Activated CD4-positive, alpha-beta T cell treated with anti-CD3 and anti-CD28 coated beads for 4 hours (primary cell): ENCODE measurements at regions not wholly inside any gene's neighbourhood (a gene's known extent, or its start where the extent isn't known, plus 50 kb on each side); places are given as distances from the start of the nearest gene placed in this dataset.
"Not testable (repeated sequence)": the region's sequence is repeated elsewhere in the genome, so short reads cannot be mapped to it uniquely, and the experiment has no call there.

Experiments used
- DNase-seq, 2 donors: peaks; one replicate each; pipeline ENCODE4 v3.0.0-alpha.2; 2020

DNA sequence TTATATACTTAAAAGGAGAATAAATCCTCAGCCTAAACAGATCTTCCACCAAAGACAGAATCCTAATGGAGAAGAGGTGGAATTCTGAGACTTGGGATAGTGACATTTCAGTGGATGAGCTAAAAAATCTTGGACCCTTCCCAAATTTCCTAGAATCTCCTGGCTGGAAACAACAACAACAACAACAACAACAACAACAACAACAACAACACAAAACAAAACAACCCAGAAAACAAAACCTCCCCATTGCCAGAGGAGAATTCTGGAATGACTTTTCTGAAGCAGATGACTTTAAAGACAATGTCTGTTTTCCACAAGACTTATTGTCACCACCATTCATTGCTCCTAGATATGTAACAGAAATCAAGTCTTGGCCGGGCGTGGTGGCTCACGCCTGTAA lies 322.1 kb downstream of the ARL4A start:
- no peak for DNase-seq

DNA sequence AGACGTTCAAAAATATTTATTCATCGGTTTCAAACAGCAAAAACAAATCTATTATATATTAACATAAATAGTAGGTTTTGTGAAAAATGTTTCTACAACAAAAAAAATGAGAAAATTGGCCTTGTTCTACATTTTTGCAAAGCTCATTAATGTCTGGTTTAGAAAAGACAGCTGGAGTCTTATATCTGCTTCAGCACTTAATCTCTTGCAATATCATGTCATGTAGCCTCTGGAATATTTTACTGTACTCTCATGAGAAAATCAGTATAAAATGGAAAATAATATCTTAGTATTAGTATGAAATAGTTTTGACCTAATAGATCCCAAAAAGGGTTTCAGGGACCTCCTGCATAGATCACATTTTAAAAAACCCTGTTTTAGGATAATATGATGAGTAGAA lies 326.6 kb downstream of the ARL4A start:
- no peak for DNase-seq

DNA sequence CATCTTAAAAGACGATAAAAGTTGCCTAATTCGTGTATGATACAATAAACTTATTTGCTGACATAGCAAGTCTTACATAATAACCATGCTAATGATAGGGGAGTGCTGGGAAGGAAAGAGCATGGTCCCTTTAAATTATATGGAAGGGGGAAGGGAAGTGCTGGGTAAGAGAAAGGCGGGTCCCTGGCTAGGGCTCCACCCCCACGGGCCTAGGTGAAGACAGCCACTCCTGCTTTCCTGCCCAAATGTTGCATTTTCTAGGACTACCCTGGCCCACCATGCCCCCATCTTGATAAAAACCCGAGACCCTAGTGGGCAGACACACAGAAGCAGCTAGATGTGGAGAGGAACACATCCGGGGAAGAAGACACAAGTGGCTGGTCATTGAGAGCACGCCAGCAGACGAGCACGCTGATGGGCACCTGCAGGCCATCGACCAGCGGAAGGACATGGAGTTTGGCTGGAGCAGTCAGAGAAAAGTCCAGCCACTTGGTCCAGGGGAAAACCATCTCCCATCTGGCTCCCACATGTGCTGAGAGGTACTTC lies 328.7 kb downstream of the ARL4A start:
- no peak for DNase-seq

DNA sequence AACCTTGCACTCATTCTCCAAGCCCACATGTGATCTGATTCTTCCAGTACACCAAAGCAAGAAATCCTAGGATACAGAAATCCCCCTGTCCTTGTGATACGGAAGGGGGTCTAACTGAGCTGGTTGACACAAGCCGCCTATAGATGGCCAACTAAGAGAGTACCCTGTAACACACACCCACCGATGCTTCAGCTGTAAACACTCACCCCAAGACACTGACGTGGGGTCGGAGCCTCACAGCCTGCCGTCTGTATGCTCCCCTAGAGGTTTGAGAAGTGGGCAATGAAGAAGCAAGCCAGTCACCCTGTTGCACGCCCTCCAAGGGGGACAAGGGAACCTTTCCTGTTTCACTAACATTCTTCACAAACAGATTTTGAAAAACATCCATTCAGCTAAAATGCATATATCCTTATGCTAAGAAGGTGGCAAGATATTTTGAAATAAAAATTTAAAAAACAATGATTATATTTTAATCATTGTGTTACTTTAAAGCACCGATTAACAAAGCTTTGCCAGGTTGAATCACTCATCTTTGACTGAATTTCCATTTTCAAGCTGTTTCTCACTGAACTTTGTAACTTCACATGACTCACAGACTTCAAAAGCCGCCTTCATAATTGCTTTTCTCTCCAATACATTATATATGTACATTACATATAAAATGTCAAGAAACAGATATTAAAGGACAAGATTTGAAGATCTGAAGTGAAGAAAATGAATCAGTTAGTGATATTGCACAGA lies 329.3 kb downstream of the ARL4A start:
- DNase-seq = no peak

DNA sequence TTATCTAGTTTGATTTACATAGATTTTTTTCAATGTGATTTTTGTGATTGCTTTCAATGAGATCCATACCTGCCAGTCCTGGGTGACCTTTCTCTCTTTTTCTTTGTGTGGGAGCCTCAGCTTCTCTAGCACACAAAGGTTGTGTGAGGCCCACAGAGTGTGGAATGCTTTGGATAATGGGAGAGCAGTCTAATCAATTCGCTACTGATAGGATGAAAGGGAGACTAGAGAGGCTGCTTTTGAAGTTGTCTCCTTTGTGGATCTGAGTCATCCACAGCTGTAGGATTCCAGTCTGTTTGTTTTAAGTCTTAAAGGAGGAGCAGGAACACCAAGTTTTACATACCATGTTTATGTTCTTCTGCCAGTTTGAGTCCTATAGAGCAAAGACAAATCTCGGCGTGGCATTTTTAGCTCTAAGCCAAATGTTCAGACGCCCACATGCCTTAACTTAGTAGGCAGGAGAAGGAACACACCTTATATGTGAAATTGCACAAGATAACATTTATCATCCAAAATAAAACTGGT lies 330.0 kb downstream of the ARL4A start:
- DNase-seq = no peak

DNA sequence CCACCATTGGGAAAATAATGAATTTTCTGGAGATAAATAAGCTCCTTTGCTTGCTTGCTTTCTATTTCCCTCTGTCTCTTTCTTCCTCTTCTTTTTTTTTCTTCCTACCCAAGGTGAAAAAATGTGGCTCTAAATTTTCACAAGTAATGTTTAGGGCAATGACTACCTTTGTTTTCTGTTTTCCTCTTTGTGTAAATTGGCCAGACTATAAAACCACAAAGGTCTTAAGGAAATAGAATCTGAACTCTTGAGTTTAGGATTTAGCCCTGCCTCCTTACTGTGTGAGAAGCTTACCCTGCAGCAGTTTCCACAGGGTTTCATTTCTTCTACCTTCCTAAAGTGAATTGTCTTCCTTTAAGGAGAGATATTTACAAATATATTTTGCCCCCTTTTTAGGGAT lies 330.4 kb downstream of the ARL4A start:
- DNase-seq = no peak

DNA sequence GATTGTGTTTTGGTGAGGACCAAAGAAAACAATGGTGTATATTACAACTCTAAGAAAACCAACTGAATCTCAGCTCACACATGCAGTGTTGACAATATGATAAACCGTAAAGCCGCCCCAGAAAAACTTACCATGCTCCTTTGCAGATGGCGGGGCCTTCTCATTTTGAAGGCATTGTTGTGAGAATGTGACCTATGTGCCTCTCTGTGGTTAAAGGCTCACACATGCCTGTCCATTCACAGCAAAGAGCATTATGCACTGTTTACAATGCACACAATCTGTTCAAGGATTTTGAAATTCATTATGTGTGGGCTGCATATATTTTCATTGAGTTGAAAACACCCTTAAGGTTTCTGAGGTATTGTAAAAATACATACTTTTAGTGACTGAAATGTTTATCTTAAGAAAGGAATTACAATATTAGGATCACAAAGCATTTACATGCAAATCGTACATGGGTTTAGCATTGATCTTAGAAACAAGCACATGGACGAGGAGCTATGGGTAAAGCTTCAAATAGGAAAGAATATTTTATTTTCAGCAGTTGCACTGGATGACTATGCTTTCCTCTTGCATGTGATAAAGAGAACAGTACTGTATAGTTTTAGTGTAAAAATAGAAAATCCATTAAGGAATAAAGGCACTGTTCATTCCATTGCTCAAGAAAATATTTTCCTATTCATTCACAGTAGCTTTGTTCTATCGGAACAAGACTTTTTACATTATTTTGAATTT lies 334.3 kb downstream of the ARL4A start:
- no peak for DNase-seq

DNA sequence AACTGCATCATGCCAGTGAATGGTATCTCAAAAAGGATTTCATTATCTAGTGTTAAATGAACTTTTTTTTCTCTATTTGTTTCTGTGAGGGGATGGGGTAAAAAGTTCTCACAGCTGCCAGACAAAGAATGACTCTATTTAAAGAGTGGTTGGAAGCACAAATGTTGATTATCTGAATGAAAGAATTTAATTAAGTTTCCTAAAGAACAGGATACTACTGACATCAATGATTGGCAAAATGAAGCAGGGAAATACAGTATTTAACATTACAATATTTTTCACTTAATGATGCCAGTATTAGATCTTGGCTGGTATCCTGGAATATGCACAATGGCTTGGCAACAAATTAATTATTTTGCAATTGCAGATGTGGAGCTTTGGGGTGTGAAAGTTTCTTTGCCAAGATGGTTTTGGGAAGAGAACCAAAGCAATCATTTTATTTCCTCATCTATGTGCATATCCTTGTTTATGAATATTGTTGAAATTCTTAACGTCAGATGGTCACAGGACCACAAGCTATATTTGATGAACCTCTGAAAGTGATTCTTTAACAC lies 336.8 kb downstream of the ARL4A start:
- DNase-seq = no peak

DNA sequence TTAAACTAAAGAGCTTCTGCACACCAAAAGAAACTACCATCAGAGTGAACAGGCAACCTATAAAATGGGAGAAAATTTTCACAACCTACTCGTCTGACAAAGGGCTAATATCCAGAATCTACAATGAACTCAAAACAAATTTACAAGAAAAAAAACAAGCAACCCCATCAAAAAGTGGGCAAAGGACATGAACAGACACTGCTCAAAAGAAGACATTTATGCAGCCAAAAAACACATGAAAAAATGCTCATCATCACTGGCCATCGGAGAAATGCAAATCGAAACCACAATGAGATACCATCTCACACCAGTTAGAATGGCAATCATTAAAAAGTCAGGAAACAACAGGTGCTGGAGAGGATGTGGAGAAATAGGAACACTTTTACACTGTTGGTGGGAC lies 337.6 kb downstream of the ARL4A start:
- DNase-seq = not testable (repeated sequence)

DNA sequence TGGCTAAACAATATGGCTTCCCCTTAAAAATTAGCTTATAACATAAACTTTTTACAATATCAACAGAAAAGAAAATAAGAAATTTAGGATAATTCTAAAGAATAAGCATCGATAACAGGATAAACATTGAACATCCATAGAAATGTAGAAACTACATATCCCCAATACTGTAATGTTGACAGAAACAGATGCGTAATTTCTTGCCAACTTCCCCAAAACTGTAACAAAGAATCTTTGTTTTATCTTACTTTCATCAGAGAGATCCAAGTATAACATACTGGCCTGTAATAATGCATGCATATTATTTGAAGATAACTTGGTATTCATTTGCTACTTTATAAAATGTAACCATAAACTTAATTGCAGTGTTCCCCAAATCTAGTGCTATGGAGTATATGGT lies 339.9 kb downstream of the ARL4A start:
- no peak for DNase-seq

DNA sequence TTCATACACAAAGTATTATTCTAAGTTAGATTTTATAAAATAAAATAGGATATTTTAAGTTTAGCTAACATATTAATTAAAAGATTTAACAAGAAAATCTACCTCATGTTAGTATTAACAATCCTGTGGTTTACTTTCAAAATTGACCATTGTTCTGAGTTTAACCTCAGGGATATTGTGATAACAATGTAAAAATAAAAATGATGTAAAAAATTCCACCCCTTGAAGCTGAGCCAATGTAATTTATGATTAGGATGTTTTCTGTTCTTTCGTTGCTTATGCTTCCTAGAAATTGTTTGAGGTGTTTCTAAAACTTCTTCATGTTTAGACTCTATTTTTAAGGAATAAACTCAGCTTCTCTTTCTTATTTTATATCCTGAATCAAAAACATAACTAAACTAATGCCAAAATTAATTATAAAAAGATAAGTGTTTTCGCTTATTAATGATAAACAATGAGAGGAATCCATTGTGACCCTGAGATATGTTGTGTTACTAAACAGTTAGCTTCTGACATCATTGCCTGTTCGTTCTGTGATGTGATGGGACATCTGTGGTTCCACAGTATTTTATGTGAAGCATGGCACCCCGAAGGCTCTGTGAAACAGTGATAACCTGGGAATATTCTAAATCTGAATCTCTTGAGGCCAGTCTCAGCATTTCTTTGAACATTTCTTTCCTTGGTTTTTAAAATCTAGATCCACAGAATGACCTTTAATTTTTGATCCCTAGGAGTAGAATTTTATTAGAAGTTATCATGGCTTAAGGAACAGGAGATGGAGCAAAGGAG lies 340.8 kb downstream of the ARL4A start:
- DNase-seq = no peak

DNA sequence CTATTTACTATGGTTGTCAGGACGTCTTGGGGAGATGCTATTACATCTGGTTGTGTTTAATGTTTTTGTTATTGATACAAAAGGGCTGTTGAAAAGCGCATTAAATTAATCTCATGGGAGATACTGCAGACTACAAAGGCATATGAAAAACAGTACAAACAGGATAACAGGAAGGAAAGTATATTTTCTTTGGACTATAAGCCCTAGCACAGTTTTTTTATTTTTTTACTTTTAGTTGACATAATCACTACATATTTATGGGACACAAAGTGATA lies 341.3 kb downstream of the ARL4A start:
- no peak for DNase-seq

DNA sequence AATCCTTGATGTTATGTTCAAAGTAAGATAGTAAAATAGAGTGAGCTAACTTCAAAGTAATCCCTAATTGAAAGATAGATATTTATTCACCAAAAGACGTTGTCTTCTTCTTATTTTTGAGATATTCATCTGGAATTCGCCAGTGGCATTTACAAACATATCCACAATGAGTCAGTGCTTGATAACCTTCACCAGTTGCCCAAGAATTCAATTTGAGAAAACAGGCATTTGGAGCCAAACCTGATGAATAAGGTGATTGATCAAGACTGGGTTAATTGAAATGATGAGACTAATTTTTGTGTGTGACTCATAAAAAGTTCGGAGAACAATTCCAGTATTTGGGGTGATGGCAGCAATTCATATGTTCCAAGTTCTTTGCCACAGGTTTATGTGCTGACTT lies 344.0 kb downstream of the ARL4A start:
- no peak for DNase-seq

DNA sequence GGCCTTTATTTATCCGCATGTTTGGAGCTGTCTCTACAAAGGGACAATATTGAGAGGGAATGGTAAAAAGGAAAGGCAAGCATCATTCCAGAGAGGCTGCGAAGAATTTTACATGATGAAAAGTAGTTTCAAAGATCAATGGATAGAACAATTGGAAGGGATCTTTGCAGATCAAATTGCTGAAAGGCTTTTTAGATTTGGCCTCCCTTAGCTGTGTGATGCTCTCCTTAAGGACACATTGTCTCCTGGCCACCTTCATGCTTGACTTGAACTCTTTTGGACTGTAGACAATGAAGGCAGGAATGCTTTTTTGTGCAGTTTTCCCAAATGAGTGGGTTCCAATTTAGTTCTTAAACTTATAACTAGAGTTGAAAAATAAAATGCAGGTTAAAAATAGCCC lies 344.7 kb downstream of the ARL4A start:
- DNase-seq = no peak

DNA sequence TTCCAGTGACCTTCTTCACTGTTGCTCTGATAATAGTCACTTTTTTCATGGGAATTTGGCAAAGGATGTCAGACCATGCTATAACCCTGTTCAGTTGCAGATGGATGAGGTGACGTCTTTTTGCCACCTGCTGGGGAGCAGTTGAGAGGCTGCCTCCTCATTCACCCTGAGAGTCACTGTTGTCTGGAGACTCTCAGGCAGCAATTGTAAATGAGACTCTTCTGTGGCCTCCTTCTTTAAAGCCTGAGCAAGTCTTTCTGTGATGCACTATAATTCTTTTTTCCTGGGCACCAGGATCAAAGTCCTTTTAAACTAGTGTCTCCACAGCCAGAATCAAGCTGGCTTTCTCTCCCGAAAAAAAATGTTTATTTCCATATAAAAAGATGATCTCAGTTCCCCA lies 345.1 kb downstream of the ARL4A start:
- DNase-seq = no peak

DNA sequence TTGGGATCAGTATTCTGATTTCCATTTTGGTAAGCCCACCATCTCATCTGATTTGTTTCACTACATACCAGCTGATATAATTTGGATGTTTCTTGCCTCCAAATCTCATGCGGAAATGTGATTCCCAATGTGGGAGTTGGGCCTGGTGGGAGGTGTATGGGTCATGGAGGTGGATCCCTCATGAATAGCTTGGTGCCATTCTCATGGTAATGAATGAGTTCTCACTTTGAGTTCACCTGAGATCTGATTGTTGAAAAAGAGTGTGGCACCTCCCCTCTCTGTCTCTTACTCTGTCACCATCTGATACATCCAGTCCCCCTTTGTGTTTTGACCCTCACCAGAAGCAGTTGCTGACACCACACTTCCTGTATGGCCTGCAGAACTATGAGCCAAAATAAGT lies 347.3 kb downstream of the ARL4A start:
- DNase-seq = no peak

DNA sequence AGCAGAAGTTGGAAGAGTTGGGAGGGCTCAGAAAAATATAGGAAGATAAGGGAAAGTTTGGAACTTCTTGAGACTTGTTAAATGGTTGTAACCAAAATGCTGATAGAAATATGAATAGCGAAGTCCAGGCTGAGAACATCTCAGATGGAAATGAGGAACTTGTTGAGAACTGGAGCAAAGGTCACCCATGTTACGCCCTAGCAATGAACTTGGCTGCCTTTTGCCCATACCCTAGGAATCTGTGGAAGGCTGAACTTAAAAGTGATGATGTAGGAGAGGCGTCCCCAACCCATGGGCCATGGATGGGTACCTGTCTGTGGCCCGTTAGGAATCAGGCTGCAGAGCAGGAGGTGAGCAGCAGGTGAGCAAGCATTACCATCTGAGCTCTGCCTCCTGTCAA lies 347.8 kb downstream of the ARL4A start:
- DNase-seq = no peak

DNA sequence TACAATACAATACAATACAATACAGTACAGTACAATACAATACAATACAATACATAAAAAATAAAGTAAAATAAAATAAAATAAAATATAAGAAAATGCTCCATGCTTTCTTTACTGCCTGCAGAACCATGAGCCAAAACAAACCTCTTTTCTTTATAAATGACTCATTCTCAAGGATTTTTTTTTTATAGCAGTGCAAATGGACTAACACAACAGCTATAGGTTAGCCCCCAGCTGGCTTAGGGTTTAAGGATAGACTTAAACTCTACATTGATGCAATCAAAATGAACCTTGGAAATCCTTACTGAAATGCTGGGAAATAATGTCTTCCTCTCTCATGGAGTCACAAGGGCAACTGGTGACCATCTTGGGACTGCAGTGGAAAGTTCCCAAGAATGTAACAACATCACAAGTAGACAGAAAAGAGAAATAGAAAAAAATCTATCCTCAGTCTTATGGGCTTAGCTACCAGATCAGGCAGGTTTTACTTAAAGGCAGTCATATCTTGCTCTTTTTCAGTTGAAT lies 348.9 kb downstream of the ARL4A start:
- no peak for DNase-seq

DNA sequence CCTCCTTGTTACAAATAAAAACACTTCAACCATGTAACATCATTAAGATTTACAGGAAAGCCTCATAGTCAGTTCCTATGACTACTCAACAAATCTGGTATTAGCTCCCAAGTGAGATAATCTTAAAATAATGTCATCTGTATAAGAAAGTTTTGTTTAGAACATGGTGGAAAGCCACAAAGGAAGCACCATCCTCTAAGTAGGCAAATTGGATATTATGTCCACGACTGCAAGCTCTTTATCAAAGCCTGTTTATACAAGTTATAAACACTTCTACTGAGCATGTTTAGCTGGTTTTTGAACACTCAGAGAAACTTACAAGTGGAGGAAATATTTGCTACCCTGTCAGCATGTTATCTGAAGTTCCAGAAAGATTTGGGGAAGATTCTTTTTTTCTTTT lies 349.8 kb downstream of the ARL4A start:
- no peak for DNase-seq

DNA sequence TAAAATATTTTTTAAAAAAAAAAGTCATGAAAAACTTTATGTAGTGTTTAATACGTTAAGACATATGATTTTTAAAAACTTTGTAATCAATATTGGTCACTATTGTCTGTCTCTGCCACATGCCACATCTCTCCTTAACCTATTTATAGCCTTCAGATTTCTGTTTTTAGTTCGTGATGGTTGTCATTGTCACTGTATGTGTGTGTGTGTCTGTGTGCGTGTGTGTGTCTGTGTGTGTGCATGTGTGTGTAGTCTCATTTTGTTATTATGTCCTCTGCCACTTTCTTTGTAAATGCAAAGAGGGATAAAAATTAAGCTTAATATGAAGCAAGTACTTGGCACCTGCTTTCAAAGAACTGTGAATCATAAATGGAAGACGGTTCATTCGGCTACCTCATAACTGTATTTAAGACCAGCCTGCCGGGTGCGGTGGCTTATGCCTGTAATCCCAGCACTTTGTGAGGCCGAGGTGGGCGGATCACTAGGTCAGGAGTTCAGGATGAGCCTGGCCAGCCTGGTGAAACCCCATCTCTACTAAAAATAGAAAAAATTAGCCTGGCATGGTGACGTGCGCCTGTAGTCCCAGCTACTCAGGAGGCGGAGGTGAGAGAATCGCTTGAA lies 354.0 kb downstream of the ARL4A start:
- DNase-seq = no peak

DNA sequence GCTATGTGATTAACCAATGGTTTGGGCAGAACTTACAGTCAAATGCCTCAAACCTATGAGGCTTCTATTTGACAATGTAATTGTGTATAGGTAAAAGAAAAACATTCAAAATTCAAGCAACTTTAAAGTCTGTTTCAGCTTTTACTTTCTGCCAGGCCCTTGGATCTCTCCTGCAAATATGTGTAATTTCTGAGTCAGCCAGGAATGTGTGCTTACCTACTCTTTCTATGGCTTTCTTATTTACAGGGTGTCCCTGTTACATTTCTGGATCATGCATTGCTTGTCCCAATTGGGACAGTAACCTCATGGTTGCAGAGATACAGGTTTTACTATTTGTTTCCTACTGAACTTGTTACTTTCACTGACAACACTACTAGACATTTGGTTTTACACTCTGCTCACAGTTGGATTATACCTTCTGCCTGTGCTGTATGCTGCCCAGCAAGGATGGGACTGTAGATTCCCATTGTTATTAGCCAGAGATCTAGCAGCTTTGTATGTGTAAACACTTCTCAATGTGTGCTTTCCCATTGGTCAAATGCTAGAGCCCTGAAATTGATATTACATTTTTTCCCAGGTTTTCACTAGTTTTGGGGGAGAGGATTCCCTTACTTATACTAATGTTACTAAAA lies 355.3 kb downstream of the ARL4A start:
- no peak for DNase-seq

DNA sequence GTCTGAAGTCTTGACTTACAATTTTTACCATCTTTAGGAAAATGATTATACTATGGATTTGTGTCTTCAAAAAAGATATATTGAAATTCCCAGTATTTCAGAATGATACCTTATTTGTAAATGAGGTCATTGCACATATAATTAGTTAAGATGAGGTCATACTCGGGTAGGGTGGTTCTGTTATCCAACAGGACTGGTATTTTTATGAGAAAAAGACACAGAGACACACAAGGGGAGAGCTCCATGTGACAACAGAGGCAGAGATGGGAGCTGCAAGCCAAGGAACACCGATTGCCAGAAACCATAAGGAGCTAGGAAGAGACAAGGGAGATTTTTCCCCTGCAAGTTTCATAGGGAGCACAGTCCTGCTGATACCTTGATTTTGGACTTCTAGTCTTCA lies 356.9 kb downstream of the ARL4A start:
- DNase-seq = no peak
